ENCODE measurements at regions not wholly inside any gene's neighbourhood (a gene's known extent, or its start where the extent isn't known, plus 50 kb on each side); places are given as distances from the start of the nearest gene placed in this dataset.

GRCh38 chr5:56647099-56647850 is 168.1 kb upstream of the MAP3K1 start:
- TF ChIP-seq CTCF (conservative IDR thresholded peaks at IDR 0.05; ENCODE audit: low read length): no peak
- DNase-seq (ENCODE audit: low read depth): no peak
- H3K4me3 ChIP-seq (ENCODE audit: low read length): no peak overlapping the region

DNA sequence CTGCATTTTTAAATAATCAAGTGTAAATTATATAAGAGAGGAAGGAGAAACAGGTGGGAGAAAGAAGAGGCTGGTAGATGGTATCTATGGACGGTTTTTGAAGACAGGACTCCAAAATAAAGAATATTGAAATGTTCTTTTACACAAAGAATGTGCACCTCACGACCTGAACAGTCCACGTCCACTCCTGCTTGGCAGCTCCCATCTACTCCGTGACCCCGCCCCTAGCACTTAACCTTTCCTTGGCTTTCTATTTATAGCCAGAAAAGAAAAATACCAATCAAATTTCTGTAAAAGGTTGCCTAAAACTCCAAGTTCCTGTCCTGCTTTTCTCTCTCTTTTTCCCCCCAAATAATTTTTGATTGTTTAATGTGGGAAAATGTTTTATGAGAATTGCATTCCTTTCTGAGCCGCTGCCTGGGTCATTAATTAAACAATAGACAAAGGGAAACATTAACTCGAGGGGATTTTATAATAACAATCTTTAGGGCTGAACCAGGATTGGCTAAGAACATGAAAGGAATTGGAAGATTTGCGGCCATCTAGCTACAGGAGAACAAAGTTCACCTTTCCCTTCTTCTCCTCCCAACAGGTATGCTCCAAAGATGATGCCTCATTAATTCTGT is 173.6 kb upstream of the MAP3K1 start:
- no peak overlapping the region for H3K4me3 ChIP-seq (ENCODE audit: low read length)
- TF ChIP-seq CTCF (conservative IDR thresholded peaks at IDR 0.05; ENCODE audit: low read length): no peak
- DNase-seq (ENCODE audit: low read depth): no peak

DNA sequence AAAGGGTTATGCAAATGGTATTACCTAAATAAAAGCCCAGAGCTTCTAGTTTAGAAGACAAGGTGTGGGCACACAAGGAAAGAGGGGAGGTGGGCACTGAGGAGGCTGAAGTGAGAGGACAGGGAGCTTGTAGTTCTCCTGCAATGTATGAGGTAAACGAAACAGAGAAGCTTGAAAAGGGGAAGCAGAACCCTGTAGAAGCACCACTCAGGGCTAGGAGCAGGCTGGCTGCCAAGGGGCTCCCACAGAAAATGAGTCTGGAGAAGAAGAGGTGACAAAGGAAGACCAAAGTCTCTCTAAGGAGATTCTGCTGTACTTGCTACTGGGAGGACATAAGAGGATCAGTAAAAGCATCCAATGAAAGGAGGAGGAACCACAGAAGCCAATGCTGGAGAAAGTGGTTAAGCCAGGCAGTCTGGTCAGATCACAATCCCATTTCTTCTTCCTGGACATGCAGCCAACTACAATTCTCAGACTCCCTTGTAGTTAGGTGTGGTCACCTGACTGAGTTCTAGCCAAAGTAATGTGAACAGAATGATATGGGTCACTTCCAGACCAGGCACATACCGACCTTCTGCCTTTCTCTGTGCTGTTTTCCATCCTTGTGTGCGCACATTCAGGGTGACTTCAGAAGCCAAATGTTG is 174.5 kb upstream of the MAP3K1 start:
- DNase-seq (ENCODE audit: low read depth): no peak

DNA sequence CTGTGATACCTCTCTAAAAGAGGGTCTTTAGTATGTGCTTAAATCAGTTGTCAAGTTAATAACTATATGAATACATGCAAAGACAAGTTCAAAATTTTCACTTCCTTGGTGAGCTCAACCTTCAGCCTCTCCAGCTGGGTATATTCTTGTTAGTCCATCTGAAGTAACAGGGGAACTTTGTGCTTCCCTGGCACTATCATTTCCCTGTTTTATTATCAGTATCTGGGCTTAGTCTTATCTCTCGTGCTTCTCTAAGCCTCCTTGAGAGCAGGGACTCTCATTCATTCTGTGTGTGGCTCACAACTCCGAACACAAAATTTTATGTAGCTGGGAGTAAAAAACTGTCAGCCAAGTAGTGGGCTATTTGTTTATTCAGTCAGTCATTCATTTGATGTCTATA is 175.9 kb upstream of the MAP3K1 start:
- TF ChIP-seq CTCF (conservative IDR thresholded peaks at IDR 0.05; ENCODE audit: low read length): no peak
- H3K4me3 ChIP-seq (ENCODE audit: low read length): no peak overlapping the region
- DNase-seq (ENCODE audit: low read depth): no peak

More for the DNA sequence above, 174.5 kb upstream of the MAP3K1 start:
- TF ChIP-seq CTCF (conservative IDR thresholded peaks at IDR 0.05; ENCODE audit: low read length): no peak
- H3K4me3 ChIP-seq (ENCODE audit: low read length): no peak overlapping the region

DNA sequence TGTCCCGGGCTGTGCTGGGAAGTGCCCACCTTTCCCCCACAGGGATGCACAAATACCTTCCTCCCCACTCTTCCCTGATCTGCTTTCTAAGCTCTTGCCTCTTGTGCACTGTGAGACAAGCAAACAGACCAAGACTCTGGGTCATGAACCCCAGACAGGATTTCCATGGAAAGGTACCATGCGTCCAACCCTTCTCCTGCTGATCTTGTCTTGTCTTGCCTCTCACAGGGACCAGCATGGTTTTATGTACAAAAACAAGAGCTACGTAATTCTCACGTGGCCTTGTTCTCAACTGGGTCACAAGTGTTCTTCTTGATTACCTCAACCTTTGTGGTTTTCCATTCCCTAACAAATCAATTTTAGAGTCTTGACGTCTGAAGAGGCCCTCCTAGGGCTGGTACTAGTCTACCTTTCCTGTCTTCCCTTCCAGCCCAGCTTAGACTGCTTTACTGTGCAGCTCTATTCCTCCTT is 176.5 kb upstream of the MAP3K1 start:
- no peak for TF ChIP-seq CTCF (conservative IDR thresholded peaks at IDR 0.05; ENCODE audit: low read length)
- DNase-seq (ENCODE audit: low read depth): no peak
- H3K4me3 ChIP-seq (ENCODE audit: low read length): no peak overlapping the region

DNA sequence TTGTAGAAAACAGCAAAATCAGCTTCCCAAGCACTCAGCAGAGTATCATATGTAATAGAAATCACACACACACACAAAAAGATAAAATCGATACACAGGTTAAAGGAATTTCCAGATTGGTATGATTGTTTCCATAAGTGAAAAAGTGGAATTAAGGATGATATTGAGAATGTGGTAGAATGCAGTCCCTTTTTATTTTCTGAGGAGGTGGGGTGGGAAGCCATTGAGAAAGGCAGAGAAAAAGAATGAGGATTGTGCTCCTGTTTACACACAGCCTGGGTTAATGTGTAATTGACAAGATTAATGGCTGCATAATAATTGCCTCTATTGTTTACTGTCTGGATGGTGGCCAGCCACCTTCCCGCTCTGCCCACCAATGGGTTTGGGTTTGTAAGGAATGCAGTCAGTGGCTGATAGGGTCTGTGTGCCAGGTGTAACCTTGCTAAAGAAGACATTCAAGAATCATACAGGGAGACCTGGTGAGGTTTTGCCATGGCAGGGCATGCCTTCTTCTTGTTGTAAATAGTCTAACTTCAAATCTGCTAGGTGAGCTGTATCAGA is 177.2 kb upstream of the MAP3K1 start:
- TF ChIP-seq CTCF (conservative IDR thresholded peaks at IDR 0.05; ENCODE audit: low read length): no peak
- no peak overlapping the region for H3K4me3 ChIP-seq (ENCODE audit: low read length)
- no peak for DNase-seq (ENCODE audit: low read depth)
